ENCODE measurements at regions not wholly inside any gene's neighbourhood (a gene's known extent, or its start where the extent isn't known, plus 50 kb on each side); places are given as distances from the start of the nearest gene placed in this dataset.

DNA sequence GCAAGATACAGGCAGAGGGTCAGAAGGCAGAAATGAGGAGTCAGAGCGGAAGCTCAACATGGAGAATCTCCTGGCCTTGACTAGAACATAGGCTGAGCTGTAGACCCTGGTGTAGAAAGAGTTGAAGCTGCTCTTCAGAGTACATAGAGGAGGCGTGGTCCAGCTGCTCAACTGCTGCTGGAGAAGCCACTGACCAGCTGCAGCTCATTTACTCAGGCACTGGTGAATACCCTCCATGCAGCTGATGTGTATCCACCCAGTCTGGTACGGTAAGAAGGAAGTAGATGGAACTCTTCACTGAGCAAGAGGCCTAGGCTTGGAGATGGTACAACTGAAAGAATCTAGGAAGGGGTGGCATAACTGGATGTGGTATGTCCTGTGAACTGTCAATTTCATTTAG lies 148.8 kb upstream of the DHRS4 start:
- no peaks in the 10 kb centered on the region for H3K27me3 ChIP-seq
- no peaks in the 10 kb centered on the region for H3K36me3 ChIP-seq
- no peak overlapping the region for H3K4me3 ChIP-seq
- no peaks in the 10 kb centered on the region for H3K9me3 ChIP-seq
- intact Hi-C loops (cut with DNase I), result no loop called here
- no peak overlapping the region for H3K27ac ChIP-seq
- no peak overlapping the region for H3K9ac ChIP-seq (ENCODE audit: low read depth in 2 of 2, low read length in 2 of 2)
- DNase-seq, result no peak
- H3K4me1 ChIP-seq, result no peaks in the 10 kb centered on the region
- TF ChIP-seq, protein P1, sequence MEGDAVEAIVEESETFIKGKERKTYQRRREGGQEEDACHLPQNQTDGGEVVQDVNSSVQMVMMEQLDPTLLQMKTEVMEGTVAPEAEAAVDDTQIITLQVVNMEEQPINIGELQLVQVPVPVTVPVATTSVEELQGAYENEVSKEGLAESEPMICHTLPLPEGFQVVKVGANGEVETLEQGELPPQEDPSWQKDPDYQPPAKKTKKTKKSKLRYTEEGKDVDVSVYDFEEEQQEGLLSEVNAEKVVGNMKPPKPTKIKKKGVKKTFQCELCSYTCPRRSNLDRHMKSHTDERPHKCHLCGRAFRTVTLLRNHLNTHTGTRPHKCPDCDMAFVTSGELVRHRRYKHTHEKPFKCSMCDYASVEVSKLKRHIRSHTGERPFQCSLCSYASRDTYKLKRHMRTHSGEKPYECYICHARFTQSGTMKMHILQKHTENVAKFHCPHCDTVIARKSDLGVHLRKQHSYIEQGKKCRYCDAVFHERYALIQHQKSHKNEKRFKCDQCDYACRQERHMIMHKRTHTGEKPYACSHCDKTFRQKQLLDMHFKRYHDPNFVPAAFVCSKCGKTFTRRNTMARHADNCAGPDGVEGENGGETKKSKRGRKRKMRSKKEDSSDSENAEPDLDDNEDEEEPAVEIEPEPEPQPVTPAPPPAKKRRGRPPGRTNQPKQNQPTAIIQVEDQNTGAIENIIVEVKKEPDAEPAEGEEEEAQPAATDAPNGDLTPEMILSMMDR (IDR thresholded peaks at IDR 0.05), result no peak

DNA sequence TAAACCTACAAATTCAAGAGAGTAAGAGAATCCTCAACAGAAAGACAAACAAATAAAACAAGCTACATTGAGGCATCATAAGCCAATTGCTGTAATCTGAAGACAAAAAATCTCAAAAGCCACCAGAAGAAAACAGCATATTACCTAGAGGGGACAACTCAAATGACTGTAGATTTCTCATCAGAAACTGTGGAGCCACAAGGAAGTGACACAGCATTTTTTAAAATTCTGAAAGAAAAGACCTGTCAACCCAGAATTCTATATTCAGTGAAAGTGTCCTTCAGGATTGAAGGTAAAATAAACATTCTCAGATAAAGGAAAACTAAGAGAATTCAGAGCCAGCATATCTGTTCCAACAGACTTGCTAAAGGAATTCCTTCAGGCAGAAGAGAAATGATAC lies 147.8 kb upstream of the DHRS4 start:
- Histone ChIP-seq H3K4me3 (no peak overlapping the region), H3K27me3 (no peaks in the 10 kb centered on the region), H3K36me3 (no peaks in the 10 kb centered on the region), H3K4me1 (no peaks in the 10 kb centered on the region), H3K27ac (no peak overlapping the region), H3K9me3 (no peaks in the 10 kb centered on the region), H3K9ac (ENCODE audit: low read depth in 2 of 2, low read length in 2 of 2) (no peak overlapping the region)
- DNase-seq, result no peak
- intact Hi-C loops (cut with DNase I), result no loop called here
- TF ChIP-seq, protein P1 (IDR thresholded peaks at IDR 0.05), result no peak

DNA sequence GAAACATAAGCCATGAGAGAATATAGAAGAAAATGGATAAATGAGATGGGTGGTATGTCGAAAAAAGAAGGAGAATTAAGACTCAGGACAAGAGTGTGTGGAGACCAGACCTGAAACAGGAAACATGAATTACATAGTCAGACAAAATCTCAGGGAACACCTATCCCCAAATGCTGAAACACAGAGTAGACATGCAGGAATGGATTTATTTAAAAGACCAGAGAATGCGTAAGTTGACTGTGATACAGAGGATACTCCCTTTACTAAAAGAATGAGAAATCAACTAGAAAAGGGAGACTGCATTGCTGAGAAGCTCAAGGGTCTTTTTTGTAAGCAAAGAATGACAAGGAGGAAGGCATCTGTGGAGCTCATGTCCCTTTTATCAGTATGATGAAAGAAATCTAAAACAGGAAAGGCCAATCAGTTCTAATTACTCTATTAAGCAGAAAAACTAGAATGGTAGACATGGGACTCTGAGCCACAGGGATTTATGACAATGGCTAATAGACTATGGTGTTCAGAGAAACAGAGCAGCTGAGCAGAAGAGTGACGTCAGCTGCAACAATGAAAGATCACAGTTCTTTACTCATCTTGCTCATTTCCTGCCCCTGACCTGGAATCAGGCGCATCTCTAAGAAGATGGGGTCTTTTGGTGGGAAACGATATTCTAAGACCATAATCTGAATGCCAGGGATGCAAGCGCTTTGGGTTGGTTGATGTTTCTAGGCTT lies 138.9 kb upstream of the DHRS4 start:
- Histone ChIP-seq H3K27me3 (no peaks in the 10 kb centered on the region), H3K9ac (ENCODE audit: low read depth in 2 of 2, low read length in 2 of 2) (no peak overlapping the region), H3K9me3 (no peaks in the 10 kb centered on the region), H3K4me1 (no peaks in the 10 kb centered on the region), H3K4me3 (no peak overlapping the region), H3K36me3 (no peaks in the 10 kb centered on the region), H3K27ac (no peak overlapping the region)
- intact Hi-C loops (cut with DNase I), result no loop called here
- TF ChIP-seq, protein P1 (IDR thresholded peaks at IDR 0.05), result no peak
- DNase-seq, result no peak

DNA sequence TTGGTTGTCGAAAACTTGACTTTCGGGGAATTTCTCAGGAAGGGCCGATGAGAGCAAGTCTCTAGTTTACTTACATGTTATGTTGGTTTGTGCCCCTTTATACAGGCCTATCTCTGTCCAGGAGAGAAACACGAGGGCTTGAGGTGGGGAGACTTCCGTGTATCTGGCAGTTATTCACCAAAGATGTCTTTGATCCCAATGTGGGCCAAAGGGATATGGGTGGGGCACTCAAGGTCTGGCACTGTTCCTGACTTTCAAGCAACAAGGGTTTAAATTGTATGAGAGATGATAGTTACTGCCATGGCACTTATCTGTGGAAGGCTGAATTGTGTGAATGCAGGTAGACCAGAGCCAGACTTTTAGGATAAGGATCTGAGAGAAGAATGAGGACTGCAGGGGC lies 137.2 kb upstream of the DHRS4 start:
- no peak overlapping the region for H3K4me3 ChIP-seq
- intact Hi-C loops (cut with DNase I), result no loop called here
- DNase-seq, result peak; percentile 41
- no peaks in the 10 kb centered on the region for H3K36me3 ChIP-seq
- TF ChIP-seq, protein P1 (IDR thresholded peaks at IDR 0.05), result no peak
- no peaks in the 10 kb centered on the region for H3K4me1 ChIP-seq
- H3K9ac ChIP-seq (ENCODE audit: low read depth in 2 of 2, low read length in 2 of 2), result no peak overlapping the region
- no peaks in the 10 kb centered on the region for H3K27me3 ChIP-seq
- no peaks in the 10 kb centered on the region for H3K9me3 ChIP-seq
- H3K27ac ChIP-seq, result no peak overlapping the region

DNA sequence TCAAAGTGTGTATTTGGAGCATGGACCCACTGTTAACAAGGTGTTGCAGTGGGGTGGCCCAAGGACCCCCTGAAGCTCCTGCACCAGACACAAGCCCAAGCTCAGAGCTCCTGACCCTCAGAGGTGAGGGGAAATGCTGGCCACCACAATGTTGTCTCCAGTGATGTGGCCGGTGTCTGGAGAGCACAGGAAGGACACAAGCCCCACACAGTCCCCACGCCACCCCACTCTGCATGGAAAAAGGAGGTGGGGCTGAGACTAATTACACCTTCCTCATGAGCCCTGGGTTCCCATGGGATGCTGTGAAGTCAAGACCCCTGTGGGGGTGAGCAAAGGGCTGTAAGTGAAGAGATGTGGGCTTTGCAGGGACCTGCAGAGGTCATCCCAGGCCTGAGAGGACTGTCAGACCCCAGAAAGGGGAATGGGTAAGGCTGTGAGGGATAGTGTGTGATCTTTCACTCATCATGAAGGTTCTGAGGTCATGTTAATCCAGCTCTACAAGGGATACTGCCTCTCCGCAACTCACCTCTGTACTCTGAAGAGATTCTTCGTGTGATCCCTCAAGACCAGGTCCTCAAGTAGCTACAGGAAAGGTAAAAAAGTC lies 136.3 kb upstream of the DHRS4 start:
- H3K27ac ChIP-seq, result no peak overlapping the region

More for the DNA sequence above, 136.3 kb upstream of the DHRS4 start:
- H3K9ac ChIP-seq (ENCODE audit: low read depth in 2 of 2, low read length in 2 of 2), result no peak overlapping the region
- no peak overlapping the region for H3K4me3 ChIP-seq
- DNase-seq, result no peak
- TF ChIP-seq, protein P1 (IDR thresholded peaks at IDR 0.05), result no peak
- H3K27me3 ChIP-seq, result no peaks in the 10 kb centered on the region
- no peaks in the 10 kb centered on the region for H3K36me3 ChIP-seq
- H3K4me1 ChIP-seq, result no peaks in the 10 kb centered on the region
- H3K9me3 ChIP-seq, result no peaks in the 10 kb centered on the region
- intact Hi-C loops (cut with DNase I), result no loop called here

Measured in colonic mucosa (tissue), 4 donors.